OCI-LY3 (cell line): ENCODE measurements at regions not wholly inside any gene's neighbourhood (a gene's known extent, or its start where the extent isn't known, plus 50 kb on each side); places are given as distances from the start of the nearest gene placed in this dataset.
"Not testable (repeated sequence)": the region's sequence is repeated elsewhere in the genome, so short reads cannot be mapped to it uniquely, and the experiment has no call there.

Source experiments
- H2AFZ ChIP-seq: fragments of 200-600, 300-600 bp; shearing (Covaris generic); 2 replicates; pipeline ENCODE4 v1.6.0; 2014; ENCODE audit warnings: antibody characterized with exemption, low read depth, low read length
- H3K27ac ChIP-seq: fragments of 200-600, 300-600 bp; sonication (generic); 2 replicates; pipeline ENCODE4 v1.5.1; 2014; ENCODE audit warnings: mild to moderate bottlenecking, low read length, moderate library complexity, mixed read lengths
- H3K27me3 ChIP-seq: fragments of 200-600, 300-600 bp; sonication (generic); 2 replicates; pipeline ENCODE4 v1.6.1; 2014; ENCODE audit warnings: low read depth, low read length, mixed read lengths
- H3K36me3 ChIP-seq: fragments of 200-600, 300-600 bp; sonication (generic); replicated peaks from 2 replicates; pipeline ENCODE3; 2014; ENCODE audit warnings: low read depth, low read length, mixed read lengths
- H3K4me1 ChIP-seq: fragments of 300-600, 200-600 bp; sonication (generic); 2 replicates; pipeline ENCODE4 v1.6.1; 2014; ENCODE audit warnings: low read length, mixed read lengths
- H3K4me2 ChIP-seq: fragments of 200-600, 300-600 bp; sonication (generic); 2 replicates; pipeline ENCODE4 v1.6.1; 2014; ENCODE audit warnings: low read length, mixed read lengths
- H3K4me3 ChIP-seq: fragments of 300-600, 200-600 bp; sonication (generic); 2 replicates; pipeline ENCODE4 v1.5.1; 2014; ENCODE audit warnings: antibody characterized with exemption, mild to moderate bottlenecking, low read length, moderate library complexity
- H3K79me2 ChIP-seq: fragments of 300-600, 200-600 bp; shearing (Covaris generic); 2 replicates; pipeline ENCODE4 v1.6.1; 2014; ENCODE audit warnings: mild to moderate bottlenecking, low read length, mixed read lengths
- H3K9ac ChIP-seq: fragments of 300-600, 200-600 bp; shearing (Covaris generic); 2 replicates; pipeline ENCODE4 v1.6.0; 2014; ENCODE audit warnings: mild to moderate bottlenecking, low read length, moderate library complexity
- H3K9me3 ChIP-seq: fragments of 200-600, 300-600 bp; shearing (Covaris generic); 2 replicates; pipeline ENCODE4 v1.6.1; 2014; ENCODE audit warnings: low read length, mixed read lengths; ENCODE audit not compliant: insufficient read depth
- H4K20me1 ChIP-seq: fragments of 200-600, 300-600 bp; sonication (generic); 2 replicates; pipeline ENCODE4 v1.6.1; 2016; ENCODE audit warnings: low read length, mixed read lengths; ENCODE audit not compliant: insufficient read depth
- EZH2phosphoT487 ChIP-seq: fragments of 200-600 bp; shearing (Covaris generic); IDR thresholded peaks from 2 replicates; pipeline ENCODE4 v1.6.1; 2018; ENCODE audit warnings: antibody characterized with exemption, mixed run types, low read depth
- TF ChIP-seq, protein P1 (sequence below): fragments of 200-600, 300-600 bp; sonication (generic); IDR thresholded peaks from 2 replicates; pipeline ENCODE4 v1.5.1; 2014; ENCODE audit warnings: antibody characterized with exemption, low read length, low read depth

DNA sequence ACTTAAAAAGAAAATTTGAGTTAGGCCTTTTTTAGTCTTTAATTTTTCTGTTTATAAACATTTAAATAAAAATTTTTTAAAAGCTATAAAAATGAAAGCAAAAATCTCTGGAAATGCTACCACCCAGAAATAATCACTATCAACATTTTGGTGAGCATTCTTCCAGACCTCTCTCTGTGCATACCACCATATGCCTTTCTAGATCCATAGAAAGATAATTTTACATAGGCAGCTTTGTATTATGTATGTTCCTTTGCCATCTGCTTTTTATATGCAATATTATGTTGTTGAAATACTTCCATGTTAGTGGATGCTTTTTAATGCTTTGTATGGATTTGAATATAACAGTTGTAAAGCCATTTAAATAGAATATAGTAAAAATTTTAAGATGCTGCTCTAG lies 496.7 kb upstream of the HTR1E start:
- Histone ChIP-seq H3K27ac (no peak overlapping the region), H2AFZ (no peak overlapping the region), H3K9me3 (no peaks in the 10 kb centered on the region), H4K20me1 (no peaks in the 10 kb centered on the region), H3K4me2 (no peak overlapping the region), H3K4me1 (no peaks in the 10 kb centered on the region), H3K79me2 (no peaks in the 10 kb centered on the region), H3K36me3 (no peaks in the 10 kb centered on the region), H3K27me3 (no peaks in the 10 kb centered on the region), H3K9ac (no peak overlapping the region), H3K4me3 (no peak overlapping the region)
- TF ChIP-seq EZH2phosphoT487: no peak
- TF ChIP-seq, protein P1, sequence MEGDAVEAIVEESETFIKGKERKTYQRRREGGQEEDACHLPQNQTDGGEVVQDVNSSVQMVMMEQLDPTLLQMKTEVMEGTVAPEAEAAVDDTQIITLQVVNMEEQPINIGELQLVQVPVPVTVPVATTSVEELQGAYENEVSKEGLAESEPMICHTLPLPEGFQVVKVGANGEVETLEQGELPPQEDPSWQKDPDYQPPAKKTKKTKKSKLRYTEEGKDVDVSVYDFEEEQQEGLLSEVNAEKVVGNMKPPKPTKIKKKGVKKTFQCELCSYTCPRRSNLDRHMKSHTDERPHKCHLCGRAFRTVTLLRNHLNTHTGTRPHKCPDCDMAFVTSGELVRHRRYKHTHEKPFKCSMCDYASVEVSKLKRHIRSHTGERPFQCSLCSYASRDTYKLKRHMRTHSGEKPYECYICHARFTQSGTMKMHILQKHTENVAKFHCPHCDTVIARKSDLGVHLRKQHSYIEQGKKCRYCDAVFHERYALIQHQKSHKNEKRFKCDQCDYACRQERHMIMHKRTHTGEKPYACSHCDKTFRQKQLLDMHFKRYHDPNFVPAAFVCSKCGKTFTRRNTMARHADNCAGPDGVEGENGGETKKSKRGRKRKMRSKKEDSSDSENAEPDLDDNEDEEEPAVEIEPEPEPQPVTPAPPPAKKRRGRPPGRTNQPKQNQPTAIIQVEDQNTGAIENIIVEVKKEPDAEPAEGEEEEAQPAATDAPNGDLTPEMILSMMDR: no peak

DNA sequence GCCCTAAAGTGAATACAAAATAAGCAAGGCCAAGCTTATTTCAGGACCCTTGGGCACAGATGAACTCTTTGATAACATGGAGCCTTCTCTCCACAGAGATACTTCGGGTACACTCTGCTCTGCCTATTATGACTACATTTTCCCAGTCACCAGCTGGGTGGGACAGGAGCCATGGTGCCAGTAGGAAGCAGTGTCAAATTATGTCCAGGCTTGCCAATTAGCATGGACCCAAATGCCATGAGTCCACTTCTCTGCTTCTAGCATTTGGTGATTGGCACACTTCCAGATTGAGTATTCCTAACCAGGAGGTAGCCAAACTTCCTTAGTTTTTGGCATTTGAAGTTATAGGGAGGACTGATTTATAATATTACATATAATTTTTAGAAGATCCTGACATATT lies 513.8 kb upstream of the HTR1E start:
- no peak for TF ChIP-seq EZH2phosphoT487
- TF ChIP-seq, protein P1: no peak
- Histone ChIP-seq H2AFZ (no peak overlapping the region), H3K36me3 (no peaks in the 10 kb centered on the region), H3K9ac (no peak overlapping the region), H3K9me3 (no peaks in the 10 kb centered on the region), H3K27ac (no peak overlapping the region), H3K27me3 (no peaks in the 10 kb centered on the region), H3K4me2 (no peak overlapping the region), H3K4me3 (no peak overlapping the region), H4K20me1 (no peaks in the 10 kb centered on the region), H3K4me1 (peaks cover 6% of the 10 kb centered on the region; the same call in 1 of the 2 replicates), H3K79me2 (no peaks in the 10 kb centered on the region)

DNA sequence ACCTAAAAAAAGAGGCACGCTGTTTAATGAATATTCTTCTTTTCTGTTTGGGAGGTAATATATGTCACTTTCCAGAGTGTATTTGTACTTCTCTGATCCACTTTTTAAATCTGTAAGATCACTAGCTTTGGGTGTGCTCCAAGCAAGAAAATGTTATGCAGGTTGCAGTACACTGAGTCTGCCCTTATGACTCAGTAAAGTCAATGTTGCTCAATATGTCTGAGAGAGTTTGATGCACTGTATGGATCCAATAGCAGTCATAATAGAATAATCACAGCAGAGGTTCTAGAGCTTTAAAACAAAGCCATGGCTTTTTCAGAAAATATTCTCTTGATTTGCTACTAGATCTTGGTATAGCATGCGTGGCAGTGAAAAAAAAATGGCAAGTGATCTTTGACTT lies 525.3 kb upstream of the HTR1E start:
- Histone ChIP-seq H3K27ac (no peak overlapping the region), H3K79me2 (no peaks in the 10 kb centered on the region), H3K9me3 (no peaks in the 10 kb centered on the region), H2AFZ (no peak overlapping the region), H3K27me3 (no peaks in the 10 kb centered on the region), H3K4me1 (no peaks in the 10 kb centered on the region), H3K9ac (no peak overlapping the region), H3K4me3 (no peak overlapping the region), H4K20me1 (no peaks in the 10 kb centered on the region), H3K4me2 (no peak overlapping the region), H3K36me3 (no peaks in the 10 kb centered on the region)
- TF ChIP-seq, protein P1: no peak
- TF ChIP-seq EZH2phosphoT487: no peak

DNA sequence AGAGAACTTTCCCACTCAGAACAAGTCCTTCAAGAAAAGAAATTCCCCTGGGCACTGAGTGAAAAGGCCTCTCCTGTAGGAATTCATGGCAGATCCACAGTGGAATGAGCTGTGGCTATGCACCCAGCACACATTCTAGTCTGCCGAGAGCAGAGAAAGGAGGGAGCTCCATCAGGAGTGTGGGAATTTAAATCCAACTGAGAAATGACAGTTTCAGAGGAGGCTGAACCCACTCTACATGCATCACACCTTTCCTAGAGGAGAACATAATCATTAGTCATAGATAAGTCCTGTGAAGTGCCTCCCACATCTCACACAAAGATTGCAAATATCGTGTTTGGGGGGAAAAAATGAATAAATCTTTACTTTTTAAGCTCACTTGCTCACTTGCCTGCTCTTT lies 530.2 kb upstream of the HTR1E start:
- no peak overlapping the region for H3K4me2 ChIP-seq
- H2AFZ ChIP-seq: no peak overlapping the region
- no peaks in the 10 kb centered on the region for H3K36me3 ChIP-seq
- H3K27ac ChIP-seq: no peak overlapping the region
- no peaks in the 10 kb centered on the region for H3K9me3 ChIP-seq
- H3K4me3 ChIP-seq: no peak overlapping the region
- no peaks in the 10 kb centered on the region for H4K20me1 ChIP-seq
- H3K27me3 ChIP-seq: no peaks in the 10 kb centered on the region
- H3K9ac ChIP-seq: no peak overlapping the region
- no peaks in the 10 kb centered on the region for H3K79me2 ChIP-seq
- no peaks in the 10 kb centered on the region for H3K4me1 ChIP-seq
- TF ChIP-seq, protein P1: no peak
- no peak for TF ChIP-seq EZH2phosphoT487

DNA sequence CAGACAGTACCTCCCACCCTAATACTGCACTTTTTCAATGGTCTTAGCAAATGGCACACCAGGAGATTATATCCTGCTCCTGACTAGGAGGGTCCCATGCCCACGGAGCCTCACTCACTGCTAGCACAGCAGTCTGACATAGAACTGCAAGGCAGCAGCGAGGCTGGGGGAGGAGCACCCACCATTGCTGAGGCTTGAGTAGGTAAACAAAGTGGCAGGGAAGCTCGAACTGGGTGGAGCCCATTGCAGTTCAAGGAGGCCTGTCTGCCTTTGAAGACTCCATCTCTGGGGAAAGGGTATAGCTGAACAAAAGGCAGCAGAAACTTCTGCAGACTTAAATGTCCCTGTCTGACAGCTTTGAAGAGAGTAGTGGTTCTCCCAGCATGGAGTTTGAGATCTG lies 544.5 kb upstream of the HTR1E start:
- H3K4me2 ChIP-seq, H3K27me3 ChIP-seq, H3K27ac ChIP-seq, H2AFZ ChIP-seq, H4K20me1 ChIP-seq, H3K4me1 ChIP-seq, H3K36me3 ChIP-seq, H3K79me2 ChIP-seq, H3K9ac ChIP-seq, H3K9me3 ChIP-seq, H3K4me3 ChIP-seq: not testable (repeated sequence)
